GM12878 (cell line): ENCODE measurements at regions not wholly inside any gene's neighbourhood (a gene's known extent, or its start where the extent isn't known, plus 50 kb on each side); places are given as distances from the start of the nearest gene placed in this dataset.

ENCODE experiments used
- ATAC-seq: fragments of 200-7000 bp; cut with Tn5 transposase; 3 replicates; pipeline ENCODE4 v1.9.1; 2020; ENCODE audit warnings: mild to moderate bottlenecking, moderate library complexity
- BruUV-seq: library from RNA; stranded (reverse); fragments of 400-500 nt; replicated peaks from 2 replicates; lab custom pipeline; 2021; lab: Mats Ljungman, UMichigan
- CTCF ChIA-PET: fragments of 300-600 bp; sonication (Branson Sonifier 250); formaldehyde crosslinking; extraction: SDS; loops from one replicate; lab custom pipeline; 2021; ENCODE audit warnings: inconsistent platforms; lab: Yijun Ruan, JAX
- POLR2A ChIA-PET: fragments of 350-600 bp; formaldehyde crosslinking; extraction: SDS; loops from one replicate; lab custom pipeline; 2021; ENCODE audit warnings: inconsistent platforms; lab: Charles Lee
- RAD21 ChIA-PET: fragments of 300-600 bp; sonication (Branson Sonifier 250); formaldehyde crosslinking; loops from one replicate; lab custom pipeline; 2023; ENCODE audit warnings: antibody characterized with exemption; ENCODE audit not compliant: unreplicated experiment; lab: Charles Lee
- SMC1A ChIA-PET: fragments of 300-600 bp; sonication (Branson Sonifier 250); formaldehyde crosslinking; loops from one replicate; lab custom pipeline; 2023; ENCODE audit not compliant: unreplicated experiment, uncharacterized antibody; lab: Charles Lee
- DNase-seq: peaks from one replicate; pipeline ENCODE4 v3.0.0-alpha.2; 2011; ENCODE audit warnings: low read depth, low spot score
- FAIRE-seq: peaks from 3 replicates; lab custom pipeline; 2011; peaks lifted over from hg19 to GRCh38; lab: Jason Lieb, UNC
- H2AFZ ChIP-seq: 2 replicates; pipeline ENCODE4 v1.6.0; 2011; ENCODE audit warnings: low read depth, low read length, control low read depth; ENCODE audit not compliant: control insufficient read depth
- H3K27ac ChIP-seq: 2 replicates; pipeline ENCODE4 v1.5.1; 2011; ENCODE audit warnings: control low read depth; ENCODE audit not compliant: control insufficient read depth, insufficient read depth
- H3K27me3 ChIP-seq, 2 experiments: replicated peaks in 1 of 2; 2 replicates each; pipeline versions ENCODE4 v1.6.0 to v1.6.1; 2011; ENCODE audit warnings: low read length in 1 of 2; ENCODE audit not compliant: control insufficient read depth in 2 of 2, insufficient read depth in 2 of 2
- H3K36me3 ChIP-seq, 2 experiments: 2 replicates each; pipeline ENCODE4 v1.5.1; 2011; ENCODE audit warnings: low read length in 1 of 2; ENCODE audit not compliant: control insufficient read depth in 2 of 2, insufficient read depth in 2 of 2
- H3K4me1 ChIP-seq: 2 replicates; pipeline ENCODE4 v1.6.1; 2011; ENCODE audit warnings: mild to moderate bottlenecking, low read length, moderate library complexity, mixed read lengths; ENCODE audit not compliant: control insufficient read depth, insufficient read depth
- H3K4me2 ChIP-seq: 2 replicates; pipeline ENCODE4 v1.6.0; 2011; ENCODE audit warnings: control low read depth; ENCODE audit not compliant: control insufficient read depth, insufficient read depth
- H3K4me3 ChIP-seq: fragments of 200-600 bp; sonication (generic); 2 replicates; pipeline ENCODE4 v1.5.1; 2016
- H3K79me2 ChIP-seq: 2 replicates; pipeline ENCODE4 v1.6.0; 2011; ENCODE audit warnings: low read length; ENCODE audit not compliant: control insufficient read depth, insufficient read depth
- H3K9ac ChIP-seq: 2 replicates; pipeline ENCODE4 v1.8.0; 2011; ENCODE audit warnings: low read length, control low read depth, mixed read lengths; ENCODE audit not compliant: control insufficient read depth, insufficient read depth
- H3K9me3 ChIP-seq: replicated peaks from 3 replicates; pipeline ENCODE4 v1.5.1; 2011; ENCODE audit warnings: mild to moderate bottlenecking, low read length; ENCODE audit not compliant: control insufficient read depth, insufficient read depth
- H4K20me1 ChIP-seq: 2 replicates; pipeline ENCODE4 v1.6.0; 2011; ENCODE audit not compliant: control insufficient read depth, insufficient read depth
- BACH1 ChIP-seq: fragments of 450-650 bp; IDR thresholded peaks from 2 replicates; pipeline ENCODE4 v1.6.1; 2017; ENCODE audit warnings: mild to moderate bottlenecking, borderline replicate concordance
- KAT2A ChIP-seq: conservative IDR thresholded peaks from 2 replicates; pipeline ENCODE4 v1.6.1; 2011; ENCODE audit warnings: low read depth, low read length; ENCODE audit not compliant: control insufficient read depth
- MLLT1 ChIP-seq: fragments of 450-650 bp; IDR thresholded peaks from 2 replicates; pipeline ENCODE4 v1.6.1; 2016; ENCODE audit warnings: mild to moderate bottlenecking
- MYB ChIP-seq: fragments of 150-350 bp; IDR thresholded peaks from 2 replicates; pipeline ENCODE4 v1.6.1; 2014; ENCODE audit warnings: mild to moderate bottlenecking, low read depth, low read length, borderline replicate concordance
- NR2C2 ChIP-seq: IDR thresholded peaks from 2 replicates; pipeline ENCODE4 v1.6.1; 2011; ENCODE audit warnings: borderline replicate concordance, low read depth; ENCODE audit not compliant: control insufficient read depth, insufficient read length
- PAX5 ChIP-seq: IDR thresholded peaks from 2 replicates; pipeline ENCODE4 v1.6.1; 2011; ENCODE audit warnings: low read depth, low read length, borderline replicate concordance
- RCOR1 ChIP-seq: conservative IDR thresholded peaks from 2 replicates; pipeline ENCODE4 v1.6.1; 2012; ENCODE audit warnings: low read depth, low read length, improper control_type of control experiment
- WGBS: methylation state at CpG from one replicate; pipeline ENCODE4 v1.1.6; 2016; ENCODE audit warnings: low lambda C conversion rate; ENCODE audit not compliant: insufficient replicate concordance, insufficient coverage; ENCODE audit errors: missing lambda C conversion rate; 5-methylcytosine and 5-hydroxymethylcytosine counted together
- in situ Hi-C: fragments of 300-500 bp; cut with MboI; formaldehyde crosslinking; loops from 9 replicates; pipeline ENCODE4 v1.14.3; 2018; ENCODE audit warnings: mixed read lengths
- intact Hi-C: fragments of 100-400 bp; cut with micrococcal nuclease; formaldehyde crosslinking; loops from one replicate; pipeline ENCODE4 v1.14.2; 2022; ENCODE audit not compliant: unreplicated experiment
- TF ChIP-seq, protein P1 (sequence below): IDR thresholded peaks from 2 replicates; pipeline ENCODE4 v1.6.1; 2011; ENCODE audit warnings: borderline replicate concordance, low read depth, mild to moderate bottlenecking, moderate library complexity, mixed read lengths, low read length; ENCODE audit not compliant: insufficient read depth; ENCODE audit errors: extremely low read length

DNA sequence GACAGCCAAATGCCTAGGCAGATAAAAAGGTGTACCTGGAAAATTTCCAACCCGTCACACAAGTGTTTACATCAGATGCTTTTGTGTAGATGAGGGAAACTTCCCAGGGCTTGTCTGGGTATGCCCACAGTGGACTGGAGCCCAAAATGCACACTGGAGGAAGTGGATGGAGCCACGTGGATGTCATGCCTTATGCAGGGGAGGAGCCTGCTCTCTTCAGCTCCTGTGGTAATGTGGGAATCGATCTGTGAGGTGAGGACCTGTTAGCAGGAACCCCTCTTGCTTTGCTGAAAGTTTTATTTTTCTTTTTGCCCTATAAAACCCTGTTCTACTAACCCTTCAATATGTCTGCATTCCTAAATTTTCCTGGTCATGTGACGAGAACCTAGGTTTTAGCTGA, 439.2 kb upstream of the CDH9 start:
- WGBS = 23% methylated on average over 4 of the region's 4 CpGs
- POLR2A ChIA-PET = no interaction called here
- no peak for FAIRE-seq

More for the DNA sequence above, 439.2 kb upstream of the CDH9 start:
- in situ Hi-C loops (no loop called here), intact Hi-C loops (no loop called here)
- Histone ChIP-seq H3K36me3 (no peaks in the 10 kb centered on the region), H3K4me1 (no peaks in the 10 kb centered on the region), H3K27ac (no peak overlapping the region), H3K79me2 (peaks cover 15% of the 10 kb centered on the region), H2AFZ (no peak overlapping the region), H4K20me1 (no peaks in the 10 kb centered on the region), H3K9me3 (peaks cover 7% of the 10 kb centered on the region), H3K27me3 (no peaks in the 10 kb centered on the region), H3K4me2 (no peak overlapping the region), H3K4me3 (no peak overlapping the region), H3K9ac (no peak overlapping the region)
- DNase-seq = no peak
- no peak for TF ChIP-seq KAT2A
- TF ChIP-seq, protein P1, sequence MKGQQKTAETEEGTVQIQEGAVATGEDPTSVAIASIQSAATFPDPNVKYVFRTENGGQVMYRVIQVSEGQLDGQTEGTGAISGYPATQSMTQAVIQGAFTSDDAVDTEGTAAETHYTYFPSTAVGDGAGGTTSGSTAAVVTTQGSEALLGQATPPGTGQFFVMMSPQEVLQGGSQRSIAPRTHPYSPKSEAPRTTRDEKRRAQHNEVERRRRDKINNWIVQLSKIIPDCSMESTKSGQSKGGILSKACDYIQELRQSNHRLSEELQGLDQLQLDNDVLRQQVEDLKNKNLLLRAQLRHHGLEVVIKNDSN = no peak
- TF ChIP-seq MYB = no peak
- TF ChIP-seq RCOR1 = no peak
- TF ChIP-seq NR2C2 = no peak
- TF ChIP-seq PAX5 = no peak
- no peak for TF ChIP-seq BACH1
- TF ChIP-seq MLLT1 = no peak
- SMC1A ChIA-PET = no interaction called here
- no TSS peak for BruUV-seq
- RAD21 ChIA-PET = no interaction called here
- ATAC-seq = no peak
- CTCF ChIA-PET = no interaction called here
